B cell (primary cell): ENCODE measurements at regions not wholly inside any gene's neighbourhood (a gene's known extent, or its start where the extent isn't known, plus 50 kb on each side); places are given as distances from the start of the nearest gene placed in this dataset.
"Not testable (repeated sequence)": the region's sequence is repeated elsewhere in the genome, so short reads cannot be mapped to it uniquely, and the experiment has no call there.

Experiments used
- ATAC-seq: fragments of 200-7000 bp; cut with Tn5 transposase; one replicate; pipeline ENCODE4 v1.10.0; 2021; ENCODE audit warnings: low read depth, mild to moderate bottlenecking, moderate number of reproducible peaks, moderate library complexity
- CTCF ChIA-PET: fragments of 350-600 bp; sonication (Branson Sonifier 250); formaldehyde crosslinking; loops from one replicate; lab custom pipeline; 2021; ENCODE audit warnings: antibody characterized with exemption, inconsistent platforms; lab: Charles Lee
- POLR2A ChIA-PET: fragments of 350-600 bp; sonication (Branson Sonifier 250); formaldehyde crosslinking; loops from one replicate; lab custom pipeline; 2021; ENCODE audit warnings: antibody characterized with exemption; lab: Charles Lee
- DNase-seq: peaks from one replicate; pipeline ENCODE4 v3.0.0; 2013
- H2AFZ ChIP-seq: 2 replicates; pipeline ENCODE4 v1.6.1; 2012; ENCODE audit warnings: mild to moderate bottlenecking, low read depth, low read length; ENCODE audit not compliant: insufficient read depth, poor library complexity, severe bottlenecking
- H3K27ac ChIP-seq, 2 donors: 1 replicate in 1 of 2; 2 replicates in 1 of 2; pipeline ENCODE4 v1.5.1; 2012 to 2013; ENCODE audit warnings: low read length in 2 of 2, mild to moderate bottlenecking in 2 of 2, moderate library complexity in 1 of 2
- H3K27me3 ChIP-seq, 4 experiments: fragments of 200-600 bp in 1 of 4; sonication (generic) in 1 of 4; replicated peaks in 1 of 4; 1 replicate in 2 of 4; 2 replicates in 2 of 4; pipeline versions ENCODE4 v1.6.1 to v1.7.0; 2013 to 2016; ENCODE audit warnings: low read length in 3 of 4, mild to moderate bottlenecking in 2 of 4, mixed read lengths in 1 of 4, moderate library complexity in 1 of 4; ENCODE audit not compliant: insufficient read depth in 4 of 4, control insufficient read depth in 3 of 4; ENCODE audit errors: control extremely low read depth in 1 of 4
- H3K36me3 ChIP-seq, 2 experiments: replicated peaks in 1 of 2; 1 replicate in 1 of 2; 2 replicates in 1 of 2; pipeline versions ENCODE4 v1.6.1 to v1.7.1; 2013; ENCODE audit warnings: low read length in 1 of 2; ENCODE audit not compliant: insufficient read depth in 2 of 2, control insufficient read depth in 1 of 2; ENCODE audit errors: control extremely low read depth in 1 of 2, extremely low read depth in 1 of 2
- H3K4me1 ChIP-seq, 2 donors: fragments of 200-600 bp in 1 of 2; sonication (generic) in 1 of 2; 1 replicate in 1 of 2; 2 replicates in 1 of 2; pipeline versions ENCODE4 v1.5.1 to v1.6.1; 2013 to 2017; ENCODE audit warnings: low read length in 2 of 2; ENCODE audit not compliant: control insufficient read depth in 2 of 2, insufficient read depth in 2 of 2
- H3K4me2 ChIP-seq: replicated peaks from 2 replicates; pipeline ENCODE3; 2012; ENCODE audit warnings: mild to moderate bottlenecking, low read depth, low read length; ENCODE audit not compliant: poor library complexity, severe bottlenecking
- H3K4me3 ChIP-seq, 5 experiments: fragments of 200-600 bp in 1 of 5; sonication (generic) in 1 of 5; 1 replicate in 3 of 5; 2 replicates in 2 of 5; pipeline versions ENCODE4 v1.5.1 to v1.7.0; 2011 to 2016; ENCODE audit warnings: low read length in 4 of 5, mild to moderate bottlenecking in 4 of 5, low read depth in 2 of 5, control low read depth in 1 of 5, moderate library complexity in 1 of 5; ENCODE audit not compliant: insufficient read depth in 1 of 5; ENCODE audit errors: control extremely low read depth in 1 of 5, extremely low read depth in 1 of 5
- H3K79me2 ChIP-seq: fragments of 200-600 bp; sonication (generic); one replicate; pipeline ENCODE4 v1.6.0; 2016; ENCODE audit warnings: low read length; ENCODE audit not compliant: control insufficient read depth, insufficient read depth
- H3K9ac ChIP-seq: fragments of 200-600 bp; sonication (generic); 2 replicates; pipeline ENCODE4 v1.6.1; 2017; ENCODE audit warnings: mild to moderate bottlenecking, low read length, moderate library complexity
- H3K9me3 ChIP-seq, 3 donors: one replicate each; pipeline versions ENCODE4 v1.6.1 to v1.7.1; 2013; ENCODE audit warnings: low read length in 2 of 3; ENCODE audit not compliant: control insufficient read depth in 2 of 3, insufficient read depth in 1 of 3; ENCODE audit errors: control extremely low read depth in 1 of 3
- H4K20me1 ChIP-seq: 2 replicates; pipeline ENCODE4 v1.6.0; 2012; ENCODE audit warnings: mild to moderate bottlenecking, low read length; ENCODE audit not compliant: insufficient read depth, control insufficient read depth, poor library complexity, severe bottlenecking
- H3K27ac Mint-ChIP-seq: one replicate; pipeline ENCODE4 v1.8.0; 2021; ENCODE audit warnings: mixed read lengths
- H3K27me3 Mint-ChIP-seq: one replicate; pipeline ENCODE4 v1.8.0; 2021; ENCODE audit warnings: mixed read lengths
- H3K4me1 Mint-ChIP-seq: one replicate; pipeline ENCODE4 v1.8.0; 2021; ENCODE audit warnings: mixed read lengths
- H3K4me3 Mint-ChIP-seq: one replicate; pipeline ENCODE4 v1.8.0; 2021; ENCODE audit warnings: mixed read lengths
- H3K9me3 Mint-ChIP-seq: one replicate; pipeline ENCODE4 v1.8.0; 2022; ENCODE audit warnings: mixed read lengths; ENCODE audit not compliant: insufficient read depth
- CTCF ChIP-seq: fragments of 200-600 bp; IDR thresholded peaks from one replicate; pipeline ENCODE4 v1.8.0; 2022; ENCODE audit warnings: antibody characterized with exemption, mild to moderate bottlenecking
- EZH2 ChIP-seq: IDR thresholded peaks from 2 replicates; pipeline ENCODE4 v1.6.1; 2012; ENCODE audit warnings: borderline replicate concordance, low read depth, mild to moderate bottlenecking, moderate library complexity, low read length; ENCODE audit not compliant: insufficient read depth, poor library complexity, severe bottlenecking
- WGBS: methylation state at CpG from one replicate; pipeline ENCODE4 v1.1.5; 2013; ENCODE audit warnings: missing lambda C conversion rate; ENCODE audit not compliant: insufficient coverage; 5-methylcytosine and 5-hydroxymethylcytosine counted together
- intact Hi-C: fragments of 100-400 bp; cut with micrococcal nuclease; formaldehyde crosslinking; loops from one replicate; pipeline ENCODE4 v1.10.0; 2022

- WGBS, result no CpG with 5 or more reads among the region's 1 CpG
- CTCF ChIA-PET, result no interaction called here
- Histone ChIP-seq H3K79me2 (no peaks in the 10 kb centered on the region), H3K4me1 (no peaks in the 10 kb centered on the region), H3K4me3 (no peak overlapping the region), H3K4me2 (no peak overlapping the region), H3K27me3 (no peaks in the 10 kb centered on the region), H3K9ac (no peak overlapping the region), H4K20me1 (no peaks in the 10 kb centered on the region), H2AFZ (no peak overlapping the region), H3K36me3 (no peaks in the 10 kb centered on the region), H3K9me3 (peaks cover 0 to 1% (median 0%) of the 10 kb centered on the region in 3 donors), H3K27ac (no peak overlapping the region)
- TF ChIP-seq CTCF (no peak), EZH2 (no peak)
- POLR2A ChIA-PET, result no interaction called here
- H3K4me1 Mint-ChIP-seq, result no peaks in the 10 kb centered on the region
- no peaks in the 10 kb centered on the region for H3K27me3 Mint-ChIP-seq
- DNase-seq (no peak), ATAC-seq (no peak)
- intact Hi-C loops, result no loop called here
- H3K9me3 Mint-ChIP-seq, result peaks cover 3% of the 10 kb centered on the region
- H3K4me3 Mint-ChIP-seq, result no peak overlapping the region
- H3K27ac Mint-ChIP-seq, result no peak overlapping the region
These were observed 188.5 kb upstream of the SYT10 start for GRCh38 chr12:33628087-33628486.

GRCh38 chr12:33634544-33634943 is 194.9 kb upstream of the SYT10 start:
- H3K9me3 ChIP-seq, result peaks cover 0 to 2% (median 0%) of the 10 kb centered on the region in 3 donors
- no peaks in the 10 kb centered on the region for H3K79me2 ChIP-seq
- peaks cover 3% of the 10 kb centered on the region for H3K9me3 Mint-ChIP-seq
- no peaks in the 10 kb centered on the region for H3K36me3 ChIP-seq
- H4K20me1 ChIP-seq, result no peaks in the 10 kb centered on the region
- no peak overlapping the region for H3K4me3 ChIP-seq
- H3K27ac Mint-ChIP-seq, result no peak overlapping the region
- H2AFZ ChIP-seq, result no peak overlapping the region
- no peaks in the 10 kb centered on the region for H3K4me1 ChIP-seq
- H3K4me3 Mint-ChIP-seq, result no peak overlapping the region
- POLR2A ChIA-PET, result no interaction called here
- intact Hi-C loops, result no loop called here
- no peaks in the 10 kb centered on the region for H3K27me3 Mint-ChIP-seq
- no peak overlapping the region for H3K9ac ChIP-seq
- no peak overlapping the region for H3K4me2 ChIP-seq
- H3K27me3 ChIP-seq, result no peaks in the 10 kb centered on the region
- WGBS, result no CpG with 5 or more reads among the region's 3 CpGs
- ATAC-seq (no peak), DNase-seq (no peak)
- H3K4me1 Mint-ChIP-seq, result no peaks in the 10 kb centered on the region
- TF ChIP-seq EZH2, result no peak
- TF ChIP-seq CTCF, result no peak
- CTCF ChIA-PET, result no interaction called here
- H3K27ac ChIP-seq, result no peak overlapping the region

- H3K9me3 ChIP-seq, H3K36me3 ChIP-seq, H3K4me3 Mint-ChIP-seq, DNase-seq, H3K4me1 ChIP-seq, H3K9ac ChIP-seq, H3K79me2 ChIP-seq, H3K27me3 Mint-ChIP-seq, H3K27ac Mint-ChIP-seq, intact Hi-C loops, H3K4me3 ChIP-seq, POLR2A ChIA-PET, ATAC-seq, H2AFZ ChIP-seq, H4K20me1 ChIP-seq, H3K4me1 Mint-ChIP-seq, H3K9me3 Mint-ChIP-seq, H3K27me3 ChIP-seq, H3K4me2 ChIP-seq, CTCF ChIA-PET, H3K27ac ChIP-seq: not testable (repeated sequence)
- 89% methylated on average over 1 of the region's 6 CpGs for WGBS
These were observed 197.3 kb upstream of the SYT10 start for GRCh38 chr12:33636930-33637329.
